OCI-LY7 (cell line): ENCODE measurements at regions not wholly inside any gene's neighbourhood (a gene's known extent, or its start where the extent isn't known, plus 50 kb on each side); places are given as distances from the start of the nearest gene placed in this dataset.

Experiments used
- BruUV-seq: library from RNA; stranded (reverse); fragments of 400-500 nt; replicated peaks from 2 replicates; lab custom pipeline; 2021; lab: Mats Ljungman, UMichigan
- CTCF ChIA-PET: fragments of 300-600 bp; sonication (Branson Sonifier 250); formaldehyde crosslinking; loops from one replicate; lab custom pipeline; 2022; ENCODE audit warnings: antibody characterized with exemption; ENCODE audit not compliant: unreplicated experiment; lab: Charles Lee
- POLR2A ChIA-PET: fragments of 300-600 bp; sonication (Branson Sonifier 250); formaldehyde crosslinking; loops from one replicate; lab custom pipeline; 2022; ENCODE audit warnings: antibody characterized with exemption; lab: Charles Lee
- DNase-seq: peaks from one replicate; pipeline ENCODE4 v3.0.0-alpha.2; 2015; ENCODE audit warnings: low spot score
- H2AFZ ChIP-seq: fragments of 200-600 bp; sonication (generic), shearing (Covaris generic); 2 replicates; pipeline ENCODE4 v1.6.1; 2014; ENCODE audit warnings: mild to moderate bottlenecking, antibody characterized with exemption, low read length, moderate library complexity
- H3K27ac ChIP-seq: fragments of 200-600 bp; sonication (generic); 2 replicates; pipeline ENCODE4 v1.5.1; 2014; ENCODE audit warnings: mixed run types, low read depth, mild to moderate bottlenecking, moderate library complexity, low read length, inconsistent platforms; ENCODE audit not compliant: poor library complexity, severe bottlenecking
- H3K36me3 ChIP-seq: fragments of 200-600 bp; sonication (generic); 2 replicates; pipeline ENCODE4 v1.6.1; 2014; ENCODE audit warnings: mild to moderate bottlenecking, antibody characterized with exemption, low read length, moderate library complexity, mixed read lengths; ENCODE audit not compliant: insufficient read depth
- H3K4me1 ChIP-seq: fragments of 200-600 bp; sonication (generic); 2 replicates; pipeline ENCODE4 v1.5.1; 2014; ENCODE audit warnings: mild to moderate bottlenecking, low read length; ENCODE audit not compliant: insufficient read depth, poor library complexity, severe bottlenecking
- H3K4me2 ChIP-seq: fragments of 200-600 bp; sonication (generic); 2 replicates; pipeline ENCODE4 v1.6.1; 2014; ENCODE audit warnings: mild to moderate bottlenecking, low read length
- H3K4me3 ChIP-seq: fragments of 200-600 bp; sonication (generic); 2 replicates; pipeline ENCODE4 v1.5.1; 2014; ENCODE audit warnings: mild to moderate bottlenecking, low read depth, low read length; ENCODE audit not compliant: poor library complexity, severe bottlenecking
- H3K79me2 ChIP-seq: fragments of 200-600 bp; sonication (generic); 2 replicates; pipeline ENCODE4 v1.6.1; 2016; ENCODE audit warnings: low read depth, mild to moderate bottlenecking, low read length, moderate library complexity, mixed read lengths; ENCODE audit not compliant: insufficient read depth
- H3K9me2 ChIP-seq: fragments of 200-600 bp; sonication (generic); 2 replicates; pipeline ENCODE4 v1.6.1; 2016; ENCODE audit warnings: mild to moderate bottlenecking, low read length, mixed read lengths; ENCODE audit not compliant: insufficient read depth
- H3K9me3 ChIP-seq: fragments of 200-600 bp; sonication (generic); 2 replicates; pipeline ENCODE4 v1.6.1; 2014; ENCODE audit warnings: mild to moderate bottlenecking, mixed run types, low read length, mixed read lengths
- H4K20me1 ChIP-seq: fragments of 200-600 bp; sonication (generic); 2 replicates; pipeline ENCODE4 v1.6.1; 2014; ENCODE audit warnings: mild to moderate bottlenecking, antibody characterized with exemption, low read length, moderate library complexity, mixed read lengths; ENCODE audit not compliant: insufficient read depth
- CTCF ChIP-seq: fragments of 200-600 bp; sonication (generic); conservative IDR thresholded peaks from 2 replicates; pipeline ENCODE4 v1.5.1; 2014; ENCODE audit warnings: mild to moderate bottlenecking, antibody characterized with exemption, low read length, moderate library complexity, mixed read lengths
- EZH2phosphoT487 ChIP-seq: fragments of 200-600 bp; sonication (generic); IDR thresholded peaks from 2 replicates; pipeline ENCODE4 v1.6.1; 2018; ENCODE audit warnings: low read depth, borderline replicate concordance, mild to moderate bottlenecking, mixed run types, antibody characterized with exemption, low read length, moderate library complexity, mixed read lengths
- intact Hi-C: fragments of 100-400 bp; cut with micrococcal nuclease; formaldehyde crosslinking; loops from one replicate; pipeline ENCODE4 v1.10.0; 2022; ENCODE audit not compliant: unreplicated experiment

GRCh38 chr1:70717211-70717610 is 306.1 kb downstream of the CTH start:
- no peak for DNase-seq
- intact Hi-C loops = no loop called here
- TF ChIP-seq EZH2phosphoT487 (no peak), CTCF (no peak)

GRCh38 chr1:70717656-70718055 is 306.6 kb downstream of the CTH start:
- ChIA-PET POLR2A (no interaction called here), CTCF (no interaction called here)
- H2AFZ ChIP-seq = no peak overlapping the region
- no TSS peak for BruUV-seq
- H3K9me3 ChIP-seq = no peaks in the 10 kb centered on the region
- TF ChIP-seq EZH2phosphoT487 (no peak), CTCF (no peak)
- H3K79me2 ChIP-seq = no peaks in the 10 kb centered on the region
- H4K20me1 ChIP-seq = no peaks in the 10 kb centered on the region
- H3K4me2 ChIP-seq = no peak overlapping the region
- no peak for DNase-seq
- H3K9me2 ChIP-seq = no peaks in the 10 kb centered on the region
- no peaks in the 10 kb centered on the region for H3K4me1 ChIP-seq
- intact Hi-C loops = no loop called here
- no peaks in the 10 kb centered on the region for H3K36me3 ChIP-seq
- no peak overlapping the region for H3K27ac ChIP-seq
- no peak overlapping the region for H3K4me3 ChIP-seq

More at GRCh38 chr1:70717211-70717610, 306.1 kb downstream of the CTH start:
- Histone ChIP-seq H3K9me3 (no peaks in the 10 kb centered on the region), H3K79me2 (no peaks in the 10 kb centered on the region), H3K9me2 (no peaks in the 10 kb centered on the region), H3K36me3 (no peaks in the 10 kb centered on the region), H3K27ac (no peak overlapping the region), H3K4me2 (no peak overlapping the region), H2AFZ (no peak overlapping the region), H3K4me3 (no peak overlapping the region), H4K20me1 (no peaks in the 10 kb centered on the region), H3K4me1 (no peaks in the 10 kb centered on the region)
- BruUV-seq = no TSS peak
- ChIA-PET CTCF (no interaction called here), POLR2A (no interaction called here)

- no peaks in the 10 kb centered on the region for H3K36me3 ChIP-seq
- CTCF ChIA-PET = no interaction called here
- no peak overlapping the region for H3K4me2 ChIP-seq
- H3K4me3 ChIP-seq = no peak overlapping the region
- BruUV-seq = no TSS peak
- no peaks in the 10 kb centered on the region for H3K4me1 ChIP-seq
- no peak for DNase-seq
- H2AFZ ChIP-seq = no peak overlapping the region
- no peaks in the 10 kb centered on the region for H3K9me3 ChIP-seq
- H3K9me2 ChIP-seq = no peaks in the 10 kb centered on the region
- no peak overlapping the region for H3K27ac ChIP-seq
- H3K79me2 ChIP-seq = no peaks in the 10 kb centered on the region
- H4K20me1 ChIP-seq = no peaks in the 10 kb centered on the region
- intact Hi-C loops = no loop called here
- POLR2A ChIA-PET = no interaction called here
- TF ChIP-seq CTCF (no peak), EZH2phosphoT487 (no peak)
These were observed 307.1 kb downstream of the CTH start for GRCh38 chr1:70718086-70718630.
